ENCODE measurements at regions not wholly inside any gene's neighbourhood (a gene's known extent, or its start where the extent isn't known, plus 50 kb on each side); places are given as distances from the start of the nearest gene placed in this dataset.

- Histone ChIP-seq H3K36me3 (ENCODE audit: control insufficient read depth in 4 of 4, insufficient read depth in 3 of 4, low read depth in 1 of 4, low read length in 3 of 4) (no peaks in the 10 kb centered on the region), H3K9ac (ENCODE audit: low read depth in 1 of 2, low read length in 2 of 2) (no peak overlapping the region), H3K4me1 (ENCODE audit: control insufficient read depth in 4 of 4, insufficient read depth in 4 of 4, low read length in 3 of 4) (peaks cover 0 to 7% (median 2%) of the 10 kb centered on the region in 4 donors), H3K27me3 (ENCODE audit: control insufficient read depth in 4 of 4, insufficient read depth in 4 of 4, low read length in 3 of 4) (no peaks in the 10 kb centered on the region), H3K4me3 (ENCODE audit: low read depth in 1 of 3, low read length in 3 of 3) (no peak overlapping the region), H3K27ac (ENCODE audit: low read depth in 1 of 2, low read length in 2 of 2) (no peak overlapping the region), H3K9me3 (ENCODE audit: control insufficient read depth in 4 of 4, low read length in 3 of 4) (no peaks in the 10 kb centered on the region)
- WGBS: 91% methylated on average over 5 of the region's 5 CpGs
- no peak for DNase-seq (ENCODE audit: low spot score)
- TF ChIP-seq RAD21 (IDR thresholded peaks at IDR 0.05) (no peak), TAF1 (conservative IDR thresholded peaks at IDR 0.05) (no peak), NR2F2 (IDR thresholded peaks at IDR 0.05) (no peak), JUND (IDR thresholded peaks at IDR 0.05) (no peak), CTCF (IDR thresholded peaks at IDR 0.05; ENCODE audit: low read depth, low read length, missing input control) (no peak), FOXA1 (IDR thresholded peaks at IDR 0.05) (no peak), YY1 (IDR thresholded peaks at IDR 0.05) (no peak), RXRA (IDR thresholded peaks at IDR 0.05) (no peak), EGR1 (IDR thresholded peaks at IDR 0.05; ENCODE audit: low read depth in 2 of 2) (no peak), SP1 (IDR thresholded peaks at IDR 0.05) (no peak), MAX (IDR thresholded peaks at IDR 0.05) (no peak), FOXA2 (IDR thresholded peaks at IDR 0.05) (no peak), ZBTB33 (IDR thresholded peaks at IDR 0.05) (no peak), REST (IDR thresholded peaks at IDR 0.05) (no peak), ATF3 (IDR thresholded peaks at IDR 0.05) (no peak), GABPA (IDR thresholded peaks at IDR 0.05 in 1 of 2, conservative IDR thresholded peaks at IDR 0.05 in 1 of 2) (no peak)
Measured at GRCh38 chr6:145043926-145044500, 691.3 kb downstream of the EPM2A start.

Measured in liver (tissue), 8 donors.